A673 (cell line): ENCODE measurements at regions not wholly inside any gene's neighbourhood (a gene's known extent, or its start where the extent isn't known, plus 50 kb on each side); places are given as distances from the start of the nearest gene placed in this dataset.

Source experiments
- BruUV-seq: library from RNA; stranded (reverse); fragments of 400-500 nt; replicated peaks from 2 replicates; lab custom pipeline; 2021; lab: Mats Ljungman, UMichigan
- CTCF ChIA-PET: fragments of 300-600 bp; sonication (Branson Sonifier 250); formaldehyde crosslinking; loops from one replicate; lab custom pipeline; 2022; ENCODE audit warnings: antibody characterized with exemption; lab: Charles Lee
- POLR2A ChIA-PET: fragments of 300-600 bp; sonication (Branson Sonifier 250); formaldehyde crosslinking; loops from one replicate; lab custom pipeline; 2022; ENCODE audit warnings: antibody characterized with exemption; ENCODE audit not compliant: low non-redundant PET; lab: Charles Lee
- DNase-seq: peaks from one replicate; pipeline ENCODE4 v3.0.0-alpha.2; 2015; ENCODE audit warnings: low spot score
- H3K27ac ChIP-seq: fragments of 200-600 bp; sonication (generic); 2 replicates; pipeline ENCODE4 v1.5.1; 2016; ENCODE audit warnings: mixed run types, low read depth, mild to moderate bottlenecking, mixed read lengths, antibody characterized with exemption, low read length; ENCODE audit not compliant: poor library complexity, severe bottlenecking
- H3K27me3 ChIP-seq: fragments of 200-600 bp; sonication (generic); replicated peaks from 2 replicates; pipeline ENCODE4 v1.6.1; 2017; ENCODE audit warnings: mixed run types, low read depth, mild to moderate bottlenecking, mixed read lengths, antibody characterized with exemption, low read length; ENCODE audit not compliant: insufficient read depth, poor library complexity
- H3K36me3 ChIP-seq: fragments of 200-600 bp; sonication (generic); 2 replicates; pipeline ENCODE4 v1.6.1; 2016; ENCODE audit warnings: mixed run types, mild to moderate bottlenecking, mixed read lengths, antibody characterized with exemption, low read length; ENCODE audit not compliant: insufficient read depth, poor library complexity, severe bottlenecking
- H3K4me1 ChIP-seq: fragments of 200-600 bp; sonication (generic); 2 replicates; pipeline ENCODE4 v1.6.1; 2017; ENCODE audit warnings: mixed run types, mild to moderate bottlenecking, mixed read lengths, antibody characterized with exemption, low read length; ENCODE audit not compliant: insufficient read depth, poor library complexity, severe bottlenecking
- H3K4me3 ChIP-seq: fragments of 200-600 bp; sonication (generic); 2 replicates; pipeline ENCODE4 v1.5.1; 2016; ENCODE audit warnings: low read depth, mixed run types, mild to moderate bottlenecking, mixed read lengths, low read length; ENCODE audit not compliant: poor library complexity, severe bottlenecking
- H3K9me3 ChIP-seq: fragments of 200-600 bp; sonication (generic); 2 replicates; pipeline ENCODE4 v1.6.1; 2016; ENCODE audit warnings: mixed run types, low read depth, mild to moderate bottlenecking, mixed read lengths, antibody characterized with exemption, low read length; ENCODE audit not compliant: poor library complexity, severe bottlenecking
- CTCF ChIP-seq: fragments of 300-800, 200-600 bp; sonication (generic); conservative IDR thresholded peaks from 2 replicates; pipeline ENCODE4 v1.5.1; 2017; ENCODE audit warnings: low read depth, mild to moderate bottlenecking, antibody characterized with exemption, low read length, moderate library complexity, mixed read lengths
- EZH2 ChIP-seq: fragments of 200-600 bp; sonication (generic); IDR thresholded peaks from 2 replicates; pipeline ENCODE4 v1.6.1; 2017; ENCODE audit warnings: borderline replicate concordance, low read depth, mild to moderate bottlenecking, mixed read lengths, antibody characterized with exemption, low read length; ENCODE audit not compliant: poor library complexity, severe bottlenecking
- intact Hi-C: fragments of 100-400 bp; cut with micrococcal nuclease; formaldehyde crosslinking; loops from one replicate; pipeline ENCODE4 v1.10.0; 2022; ENCODE audit not compliant: unreplicated experiment

- BruUV-seq, result no TSS peak
- POLR2A ChIA-PET, result no interaction called here
Observed at GRCh38 chr5:88536146-88536545, 267.5 kb upstream of the TMEM161B start.

GRCh38 chr5:88524941-88525340 lies 256.3 kb upstream of the TMEM161B start:
- CTCF ChIA-PET, result no interaction called here
- Histone ChIP-seq H3K4me3 (no peak overlapping the region), H3K27ac (no peak overlapping the region), H3K9me3 (no peaks in the 10 kb centered on the region), H3K4me1 (no peaks in the 10 kb centered on the region), H3K36me3 (no peaks in the 10 kb centered on the region), H3K27me3 (no peaks in the 10 kb centered on the region)
- intact Hi-C loops, result loop anchor here (10.0 kb wide), 1 partner anchor 60 kb away; no protein-coding TSS in a partner anchor
- POLR2A ChIA-PET, result no interaction called here
- TF ChIP-seq EZH2, result no peak
- TF ChIP-seq CTCF, result no peak
- DNase-seq, result no peak
- BruUV-seq, result no TSS peak

More at GRCh38 chr5:88536146-88536545, 267.5 kb upstream of the TMEM161B start:
- DNase-seq, result no peak
- Histone ChIP-seq H3K36me3 (no peaks in the 10 kb centered on the region), H3K9me3 (no peaks in the 10 kb centered on the region), H3K27me3 (no peaks in the 10 kb centered on the region), H3K27ac (no peak overlapping the region), H3K4me1 (no peaks in the 10 kb centered on the region), H3K4me3 (no peak overlapping the region)
- intact Hi-C loops, result no loop called here
- TF ChIP-seq CTCF, result no peak
- TF ChIP-seq EZH2, result no peak
- CTCF ChIA-PET, result no interaction called here

GRCh38 chr5:88519066-88519465 lies 250.4 kb upstream of the TMEM161B start:
- Histone ChIP-seq H3K27ac (no peak overlapping the region), H3K4me1 (no peaks in the 10 kb centered on the region), H3K4me3 (no peak overlapping the region), H3K9me3 (no peaks in the 10 kb centered on the region), H3K27me3 (no peaks in the 10 kb centered on the region), H3K36me3 (no peaks in the 10 kb centered on the region)
- DNase-seq, result no peak
- BruUV-seq, result no TSS peak
- POLR2A ChIA-PET, result no interaction called here
- CTCF ChIA-PET, result no interaction called here
- intact Hi-C loops, result no loop called here
- TF ChIP-seq EZH2, result no peak
- no peak for TF ChIP-seq CTCF
